ENCODE measurements at regions not wholly inside any gene's neighbourhood (a gene's known extent, or its start where the extent isn't known, plus 50 kb on each side); places are given as distances from the start of the nearest gene placed in this dataset.

- TF ChIP-seq USF2 (IDR thresholded peaks at IDR 0.05; ENCODE audit: low read depth, low read length): no peak
- TF ChIP-seq CTCF (conservative IDR thresholded peaks at IDR 0.05; ENCODE audit: low read depth, low read length): no peak
- no peak for TF ChIP-seq POLR2A (IDR thresholded peaks at IDR 0.05; ENCODE audit: low read depth, low read length)
- no peak for TF ChIP-seq RFX5 (IDR thresholded peaks at IDR 0.05; ENCODE audit: low read depth, low read length)
- TF ChIP-seq CEBPB (IDR thresholded peaks at IDR 0.05; ENCODE audit: low read depth, low read length): no peak
- no peak for TF ChIP-seq MXI1 (IDR thresholded peaks at IDR 0.05; ENCODE audit: borderline replicate concordance, low read depth, low read length)
- TF ChIP-seq RCOR1 (IDR thresholded peaks at IDR 0.05; ENCODE audit: insufficient replicate concordance, low read length): no peak
- TF ChIP-seq MAFK (IDR thresholded peaks at IDR 0.05; ENCODE audit: low read depth, low read length): no peak
These were observed 161.0 kb upstream of the ANKRD50 start for GRCh38 chr4:124873361-124874171.

Measured in IMR-90 (cell line).